ENCODE measurements at regions not wholly inside any gene's neighbourhood (a gene's known extent, or its start where the extent isn't known, plus 50 kb on each side); places are given as distances from the start of the nearest gene placed in this dataset.

GRCh38 chr13:77398825-77399620, 72.1 kb upstream of the MYCBP2 start:
- TF ChIP-seq CTCF (IDR thresholded peaks at IDR 0.05) (no peak), EP300 (IDR thresholded peaks at IDR 0.05) (no peak), POLR2AphosphoS5 (IDR thresholded peaks at IDR 0.05) (no peak), POLR2A (IDR thresholded peaks at IDR 0.05) (no peak)
